H9 (cell line): ENCODE measurements at regions not wholly inside any gene's neighbourhood (a gene's known extent, or its start where the extent isn't known, plus 50 kb on each side); places are given as distances from the start of the nearest gene placed in this dataset.

Experiments
- DNase-seq: peaks from one replicate; pipeline ENCODE4 v3.0.0-alpha.2; 2017
- H2AFZ ChIP-seq: one replicate; pipeline ENCODE4 v1.6.1; 2013; ENCODE audit warnings: mild to moderate bottlenecking, low read length, control low read depth, moderate library complexity
- H2AK5ac ChIP-seq: 2 replicates; pipeline ENCODE4 v1.6.1; 2013; ENCODE audit warnings: low read length, control low read depth, mixed read lengths; ENCODE audit not compliant: insufficient read length
- H2BK120ac ChIP-seq: one replicate; pipeline ENCODE4 v1.6.1; 2013; ENCODE audit warnings: low read depth, mild to moderate bottlenecking, low read length, control low read depth, inconsistent platforms; ENCODE audit not compliant: poor library complexity, severe bottlenecking
- H2BK12ac ChIP-seq: 2 replicates; pipeline ENCODE4 v1.6.1; 2013; ENCODE audit warnings: low read length, control low read depth, mixed read lengths, low read depth; ENCODE audit not compliant: insufficient read length
- H2BK15ac ChIP-seq: 2 replicates; pipeline ENCODE4 v1.6.1; 2013; ENCODE audit warnings: low read depth, low read length, control low read depth
- H2BK20ac ChIP-seq: one replicate; pipeline ENCODE4 v1.6.1; 2013; ENCODE audit warnings: low read depth, mild to moderate bottlenecking, low read length, control low read depth, inconsistent platforms; ENCODE audit not compliant: poor library complexity, severe bottlenecking
- H2BK5ac ChIP-seq: 2 replicates; pipeline ENCODE4 v1.6.1; 2013; ENCODE audit warnings: low read length, control low read depth, mixed read lengths; ENCODE audit not compliant: insufficient read length
- H3K14ac ChIP-seq: 2 replicates; pipeline ENCODE4 v1.6.1; 2013; ENCODE audit warnings: low read length, control low read depth; ENCODE audit not compliant: insufficient read depth
- H3K18ac ChIP-seq: 2 replicates; pipeline ENCODE4 v1.6.1; 2013; ENCODE audit warnings: low read depth, mild to moderate bottlenecking, mixed read lengths, low read length, control low read depth; ENCODE audit not compliant: insufficient read length
- H3K23ac ChIP-seq: 2 replicates; pipeline ENCODE4 v1.6.1; 2013; ENCODE audit warnings: low read length, control low read depth, mixed read lengths, low read depth; ENCODE audit not compliant: insufficient read length
- H3K23me2 ChIP-seq: 2 replicates; pipeline ENCODE4 v1.6.1; 2013; ENCODE audit warnings: low read depth, mild to moderate bottlenecking, mixed read lengths, low read length, control low read depth; ENCODE audit not compliant: insufficient read length, poor library complexity, severe bottlenecking
- H3K27ac ChIP-seq: 2 replicates; pipeline ENCODE4 v1.5.1; 2013; ENCODE audit warnings: low read length, control low read depth, mixed read lengths, low read depth; ENCODE audit not compliant: insufficient read length
- H3K27me3 ChIP-seq: 2 replicates; pipeline ENCODE4 v1.6.1; 2013; ENCODE audit warnings: low read length, control low read depth, inconsistent platforms; ENCODE audit not compliant: insufficient read depth
- H3K4ac ChIP-seq: 2 replicates; pipeline ENCODE4 v1.6.1; 2013; ENCODE audit warnings: low read depth, mild to moderate bottlenecking, control low read depth, inconsistent platforms, low read length, moderate library complexity
- H3K4me1 ChIP-seq: 2 replicates; pipeline ENCODE4 v1.6.1; 2013; ENCODE audit warnings: low read length, control low read depth, inconsistent platforms; ENCODE audit not compliant: insufficient read depth
- H3K4me2 ChIP-seq: 2 replicates; pipeline ENCODE4 v1.6.1; 2013; ENCODE audit warnings: low read length, control low read depth, mixed read lengths; ENCODE audit not compliant: insufficient read length, insufficient read depth
- H3K56ac ChIP-seq: 2 replicates; pipeline ENCODE4 v1.6.1; 2013; ENCODE audit warnings: low read depth, mild to moderate bottlenecking, mixed read lengths, low read length, control low read depth; ENCODE audit not compliant: insufficient read length
- H3K79me1 ChIP-seq: 2 replicates; pipeline ENCODE4 v1.6.1; 2013; ENCODE audit warnings: low read depth, mild to moderate bottlenecking, moderate library complexity, low read length, control low read depth, inconsistent platforms; ENCODE audit not compliant: insufficient read depth, poor library complexity, severe bottlenecking
- H3K79me2 ChIP-seq: 2 replicates; pipeline ENCODE4 v1.6.1; 2013; ENCODE audit warnings: low read length, control low read depth, inconsistent platforms; ENCODE audit not compliant: insufficient read depth
- H3K9ac ChIP-seq: 2 replicates; pipeline ENCODE4 v1.6.1; 2013; ENCODE audit warnings: low read length, control low read depth, mixed read lengths; ENCODE audit not compliant: insufficient read length; ENCODE audit errors: extremely low read depth
- H3K9me3 ChIP-seq: one replicate; pipeline ENCODE4 v1.6.1; 2013; ENCODE audit warnings: low read depth, low read length, inconsistent platforms; ENCODE audit not compliant: control insufficient read depth
- H3T11ph ChIP-seq: one replicate; pipeline ENCODE4 v1.6.1; 2013; ENCODE audit warnings: mild to moderate bottlenecking, low read length, control low read depth, inconsistent platforms
- H4K20me1 ChIP-seq: one replicate; pipeline ENCODE4 v1.6.1; 2013; ENCODE audit not compliant: control insufficient read depth, insufficient read length, insufficient read depth
- H4K5ac ChIP-seq: 2 replicates; pipeline ENCODE4 v1.6.1; 2013; ENCODE audit warnings: low read depth, mild to moderate bottlenecking, mixed read lengths, low read length, control low read depth; ENCODE audit not compliant: insufficient read length
- H4K8ac ChIP-seq: replicated peaks from 2 replicates; pipeline ENCODE4 v1.6.1; 2013; ENCODE audit warnings: low read length, control low read depth, mixed read lengths, low read depth; ENCODE audit not compliant: insufficient read length
- H4K91ac ChIP-seq: 2 replicates; pipeline ENCODE4 v1.6.1; 2013; ENCODE audit warnings: low read depth, mild to moderate bottlenecking, moderate library complexity, mixed read lengths, low read length, control low read depth; ENCODE audit not compliant: insufficient read length
- H3K27ac Mint-ChIP-seq, 3 experiments: 2 replicates in 2 of 3; 3 replicates in 1 of 3; pipeline ENCODE4 v1.8.0; 2020 to 2021; ENCODE audit warnings: mixed read lengths in 3 of 3, mild to moderate bottlenecking in 1 of 3, moderate library complexity in 1 of 3
- H3K27me3 Mint-ChIP-seq: 2 replicates; pipeline ENCODE4 v1.8.0; 2021; ENCODE audit warnings: low read depth, mild to moderate bottlenecking, moderate library complexity, mixed read lengths
- H3K36me3 Mint-ChIP-seq, 3 experiments: 2 replicates in 2 of 3; 3 replicates in 1 of 3; pipeline ENCODE4 v1.8.0; 2020 to 2021; ENCODE audit warnings: low read depth in 3 of 3, mixed read lengths in 3 of 3; ENCODE audit not compliant: insufficient read depth in 1 of 3
- H3K4me1 Mint-ChIP-seq, 2 experiments: 2 replicates each; pipeline ENCODE4 v1.8.0; 2020; ENCODE audit warnings: mixed read lengths in 2 of 2
- H3K4me3 Mint-ChIP-seq, 2 experiments: 2 replicates in 1 of 2; 3 replicates in 1 of 2; pipeline ENCODE4 v1.8.0; 2020 to 2021; ENCODE audit warnings: mild to moderate bottlenecking in 2 of 2, mixed read lengths in 2 of 2, moderate library complexity in 1 of 2
- H3K9me3 Mint-ChIP-seq, 2 experiments: 2 replicates in 1 of 2; 3 replicates in 1 of 2; pipeline ENCODE4 v1.8.0; 2020; ENCODE audit warnings: mild to moderate bottlenecking in 2 of 2, mixed read lengths in 2 of 2, moderate library complexity in 1 of 2
- CTCF ChIP-seq: fragments of 200-600 bp; sonication (generic); conservative IDR thresholded peaks from 3 replicates; pipeline ENCODE4 v1.8.0; 2021; ENCODE audit warnings: antibody characterized with exemption, mild to moderate bottlenecking

- Histone ChIP-seq H2BK5ac (no peak overlapping the region), H4K20me1 (no peaks in the 10 kb centered on the region), H3K27ac (no peak overlapping the region), H3K27me3 (no peaks in the 10 kb centered on the region), H3K4me1 (no peaks in the 10 kb centered on the region), H3K79me1 (no peaks in the 10 kb centered on the region), H3K9ac (no peak overlapping the region), H3K9me3 (no peaks in the 10 kb centered on the region), H3K18ac (no peak overlapping the region), H2BK120ac (no peak overlapping the region), H4K5ac (no peak overlapping the region), H3K23ac (no peak overlapping the region), H4K91ac (no peak overlapping the region), H3T11ph (no peak overlapping the region), H2BK15ac (no peak overlapping the region), H2BK12ac (no peak overlapping the region), H4K8ac (no peak overlapping the region), H3K56ac (no peak overlapping the region), H2AK5ac (no peak overlapping the region), H3K4me2 (no peak overlapping the region), H3K23me2 (no peaks in the 10 kb centered on the region), H3K14ac (no peak overlapping the region), H3K79me2 (no peaks in the 10 kb centered on the region), H2AFZ (no peak overlapping the region), H3K4ac (no peak overlapping the region), H2BK20ac (no peak overlapping the region)
- no peaks in the 10 kb centered on the region for H3K36me3 Mint-ChIP-seq
- H3K4me1 Mint-ChIP-seq: peaks cover 22 to 26% of the 10 kb centered on the region in 2 experiments
- no peak overlapping the region for H3K4me3 Mint-ChIP-seq
- H3K27ac Mint-ChIP-seq: no peak overlapping the region
- no peak for TF ChIP-seq CTCF
- DNase-seq: no peak
- H3K27me3 Mint-ChIP-seq: no peaks in the 10 kb centered on the region
- H3K9me3 Mint-ChIP-seq: no peaks in the 10 kb centered on the region
Measured at GRCh38 chr2:52518678-52519077, 1248.9 kb upstream of the CHAC2 start.
